ENCODE measurements at regions not wholly inside any gene's neighbourhood (a gene's known extent, or its start where the extent isn't known, plus 50 kb on each side); places are given as distances from the start of the nearest gene placed in this dataset.
A peak's percentile ranks its signal among the peaks of the same experiment; 100 is the strongest.

GRCh38 chr11:122368796-122369195 lies 252.8 kb upstream of the BLID start:
- no peak for DNase-seq (ENCODE audit: low spot score)
- Histone ChIP-seq H3K4me1 (no peaks in the 10 kb centered on the region), H3K9me3 (ENCODE audit: low read depth) (no peaks in the 10 kb centered on the region), H3K9ac (no peak overlapping the region), H3K27me3 (no peaks in the 10 kb centered on the region), H2AFZ (replicated peaks) (no peak overlapping the region), H4K20me1 (ENCODE audit: low read depth) (no peaks in the 10 kb centered on the region), H3K27ac (no peak overlapping the region), H3K36me3 (no peaks in the 10 kb centered on the region), H3K4me3 (no peak overlapping the region), H3K79me2 (ENCODE audit: low read depth) (no peaks in the 10 kb centered on the region), H3F3A (ENCODE audit: low read depth) (no peaks in the 10 kb centered on the region), H3K4me2 (no peak overlapping the region)
- peaks cover 13% of the 10 kb centered on the region for H3K36me3 Mint-ChIP-seq
- H3K4me3 Mint-ChIP-seq: no peak overlapping the region
- H3K27me3 Mint-ChIP-seq (ENCODE audit: insufficient read depth, low read depth): peaks cover 2% of the 10 kb centered on the region
- TF ChIP-seq CTCF (IDR thresholded peaks at IDR 0.05) (no peak), EZH2phosphoT487 (IDR thresholded peaks at IDR 0.05) (no peak), EZH2 (IDR thresholded peaks at IDR 0.05) (no peak)
- peaks cover 42% of the 10 kb centered on the region for H3K4me1 Mint-ChIP-seq
- no peak overlapping the region for H3K27ac Mint-ChIP-seq
- peaks cover 2% of the 10 kb centered on the region for H3K9me3 Mint-ChIP-seq

DNA sequence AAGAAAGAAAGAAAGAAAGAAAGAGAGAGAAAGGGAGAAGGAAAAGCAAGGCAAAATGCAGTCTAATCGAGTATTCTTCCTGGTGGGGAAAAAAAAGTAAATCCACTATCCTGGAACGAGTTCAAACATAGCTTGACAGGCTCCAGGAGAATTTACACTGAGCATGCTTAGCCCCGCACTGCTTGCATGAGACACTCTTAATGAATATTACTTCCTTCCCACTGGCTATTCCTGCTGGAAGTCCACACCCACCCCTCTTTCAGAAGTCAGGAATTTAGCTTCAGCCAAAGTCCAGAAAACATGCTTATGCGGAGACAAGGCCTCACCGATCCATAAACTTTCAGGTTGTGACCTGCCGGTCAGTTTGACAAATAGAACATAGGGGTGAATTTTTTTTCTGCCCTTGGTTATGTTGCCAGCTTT lies 251.8 kb upstream of the BLID start:
- Histone ChIP-seq H3K9me3 (ENCODE audit: low read depth) (no peaks in the 10 kb centered on the region), H3K27ac (no peak overlapping the region), H3F3A (ENCODE audit: low read depth) (no peaks in the 10 kb centered on the region), H3K36me3 (no peaks in the 10 kb centered on the region), H3K9ac (no peak overlapping the region), H2AFZ (replicated peaks) (peak overlapping the region; percentile 11), H3K4me2 (no peak overlapping the region), H4K20me1 (ENCODE audit: low read depth) (no peaks in the 10 kb centered on the region), H3K4me3 (no peak overlapping the region), H3K79me2 (ENCODE audit: low read depth) (no peaks in the 10 kb centered on the region), H3K27me3 (no peaks in the 10 kb centered on the region), H3K4me1 (no peaks in the 10 kb centered on the region)
- H3K9me3 Mint-ChIP-seq: peaks cover 5% of the 10 kb centered on the region
- peak overlapping the region; percentile 84 for H3K4me3 Mint-ChIP-seq
- peaks cover 45% of the 10 kb centered on the region for H3K4me1 Mint-ChIP-seq
- peak overlapping the region; percentile 95 for H3K27ac Mint-ChIP-seq
- peaks cover 4% of the 10 kb centered on the region for H3K27me3 Mint-ChIP-seq (ENCODE audit: insufficient read depth, low read depth)
- peaks cover 16% of the 10 kb centered on the region for H3K36me3 Mint-ChIP-seq
- TF ChIP-seq EZH2 (IDR thresholded peaks at IDR 0.05) (no peak), CTCF (IDR thresholded peaks at IDR 0.05) (no peak), EZH2phosphoT487 (IDR thresholded peaks at IDR 0.05) (no peak)
- DNase-seq (ENCODE audit: low spot score): peak; percentile 8

GRCh38 chr11:122365610-122366360 lies 249.8 kb upstream of the BLID start:
- TF ChIP-seq EZH2 (IDR thresholded peaks at IDR 0.05) (no peak), EZH2phosphoT487 (IDR thresholded peaks at IDR 0.05) (no peak), CTCF (IDR thresholded peaks at IDR 0.05) (no peak)
- Mint-ChIP-seq H3K36me3 (peaks cover 25% of the 10 kb centered on the region), H3K9me3 (peaks cover 13% of the 10 kb centered on the region), H3K27me3 (ENCODE audit: insufficient read depth, low read depth) (peaks cover 4% of the 10 kb centered on the region), H3K4me1 (peaks cover 48% of the 10 kb centered on the region), H3K27ac (peak overlapping the region; percentile 65), H3K4me3 (peak overlapping the region; percentile 84)
- no peak overlapping the region for H3K27ac ChIP-seq
- no peak overlapping the region for H3K4me2 ChIP-seq
- H3K4me3 ChIP-seq: no peak overlapping the region
- no peaks in the 10 kb centered on the region for H3K79me2 ChIP-seq (ENCODE audit: low read depth)
- no peaks in the 10 kb centered on the region for H3K36me3 ChIP-seq
- H3F3A ChIP-seq (ENCODE audit: low read depth): no peaks in the 10 kb centered on the region
- no peaks in the 10 kb centered on the region for H3K4me1 ChIP-seq
- no peaks in the 10 kb centered on the region for H4K20me1 ChIP-seq (ENCODE audit: low read depth)
- peak overlapping the region; percentile 79 for H2AFZ ChIP-seq (replicated peaks)
- H3K9me3 ChIP-seq (ENCODE audit: low read depth): no peaks in the 10 kb centered on the region
- no peaks in the 10 kb centered on the region for H3K27me3 ChIP-seq
- DNase-seq (ENCODE audit: low spot score): peak; percentile 8
- H3K9ac ChIP-seq: no peak overlapping the region
